Keratinocyte (primary cell): ENCODE measurements at regions not wholly inside any gene's neighbourhood (a gene's known extent, or its start where the extent isn't known, plus 50 kb on each side); places are given as distances from the start of the nearest gene placed in this dataset.

ENCODE experiments used
- DNase-seq: peaks from one replicate; pipeline ENCODE4 v3.0.0-alpha.2; 2011; ENCODE audit warnings: low read depth, missing footprints, low spot score
- FAIRE-seq: peaks from 2 replicates; lab custom pipeline; 2011; peaks lifted over from hg19 to GRCh38; lab: Jason Lieb, UNC
- H2AFZ ChIP-seq: 2 replicates; pipeline ENCODE4 v1.6.0; 2012; ENCODE audit warnings: low read length, control low read depth, inconsistent platforms; ENCODE audit not compliant: control insufficient read depth
- H3K27ac ChIP-seq: 2 replicates; pipeline ENCODE4 v1.5.1; 2011; ENCODE audit warnings: low read length; ENCODE audit not compliant: control insufficient read depth, insufficient read depth
- H3K27me3 ChIP-seq: 3 replicates; pipeline ENCODE4 v1.6.0; 2011; ENCODE audit warnings: low read length; ENCODE audit not compliant: control insufficient read depth, insufficient read depth; ENCODE audit errors: extremely low read depth
- H3K36me3 ChIP-seq, 2 experiments: 2 replicates in 1 of 2; 3 replicates in 1 of 2; pipeline ENCODE4 v1.5.1; 2011; ENCODE audit warnings: low read length in 2 of 2, mild to moderate bottlenecking in 1 of 2; ENCODE audit not compliant: control insufficient read depth in 2 of 2, insufficient read depth in 2 of 2; ENCODE audit errors: extremely low read depth in 1 of 2
- H3K4me1 ChIP-seq: 3 replicates; pipeline ENCODE4 v1.5.1; 2011; ENCODE audit warnings: low read length; ENCODE audit not compliant: control insufficient read depth, insufficient read depth; ENCODE audit errors: extremely low read depth
- H3K4me2 ChIP-seq: 3 replicates; pipeline ENCODE4 v1.6.0; 2011; ENCODE audit warnings: low read depth, low read length; ENCODE audit not compliant: control insufficient read depth, insufficient read depth; ENCODE audit errors: extremely low read depth
- H3K4me3 ChIP-seq, 3 experiments: fragments of 200-600 bp in 1 of 3; sonication (generic) in 1 of 3; 2 replicates in 2 of 3; 3 replicates in 1 of 3; pipeline ENCODE4 v1.5.1; 2011 to 2016; ENCODE audit warnings: low read length in 3 of 3, mild to moderate bottlenecking in 3 of 3, control low read depth in 2 of 3, inconsistent platforms in 1 of 3, low read depth in 1 of 3, mixed read lengths in 1 of 3, mixed run types in 1 of 3, moderate library complexity in 1 of 3; ENCODE audit not compliant: control insufficient read depth in 2 of 3, insufficient read depth in 2 of 3; ENCODE audit errors: extremely low read depth in 1 of 3
- H3K79me2 ChIP-seq: 2 replicates; pipeline ENCODE4 v1.6.0; 2012; ENCODE audit warnings: low read length; ENCODE audit not compliant: control insufficient read depth, insufficient read depth
- H3K9ac ChIP-seq: 3 replicates; pipeline ENCODE4 v1.6.0; 2011; ENCODE audit warnings: low read length; ENCODE audit not compliant: control insufficient read depth, insufficient read depth; ENCODE audit errors: extremely low read depth
- H3K9me1 ChIP-seq: 3 replicates; pipeline ENCODE4 v1.6.0; 2011; ENCODE audit warnings: low read length; ENCODE audit not compliant: control insufficient read depth, insufficient read depth; ENCODE audit errors: extremely low read depth
- H3K9me3 ChIP-seq: 2 replicates; pipeline ENCODE4 v1.5.1; 2012; ENCODE audit warnings: low read depth, low read length; ENCODE audit not compliant: control insufficient read depth
- H4K20me1 ChIP-seq: 3 replicates; pipeline ENCODE4 v1.6.0; 2011; ENCODE audit warnings: low read length; ENCODE audit not compliant: control insufficient read depth, insufficient read depth; ENCODE audit errors: extremely low read depth
- CTCF ChIP-seq, 3 experiments: IDR thresholded peaks in 1 of 3; conservative IDR thresholded peaks in 1 of 3; optimal IDR thresholded peaks in 1 of 3; 2 replicates in 2 of 3; 3 replicates in 1 of 3; pipeline versions ENCODE3 to v1.5.1; 2011; ENCODE audit warnings: low read length in 3 of 3, mild to moderate bottlenecking in 3 of 3, moderate library complexity in 2 of 3, control low read depth in 1 of 3, inconsistent platforms in 1 of 3; ENCODE audit not compliant: insufficient read depth in 2 of 3; ENCODE audit errors: extremely low read depth in 1 of 3
- EZH2 ChIP-seq: IDR thresholded peaks from one replicate; pipeline ENCODE4 v1.6.1; 2012; ENCODE audit warnings: inconsistent platforms, mild to moderate bottlenecking, low read length, moderate library complexity
- dilution Hi-C: fragments of 300-500 bp; cut with MboI; formaldehyde crosslinking; loops from one replicate; pipeline ENCODE4 v1.7.0; 2020; ENCODE audit warnings: low sequenced_read_pairs; ENCODE audit not compliant: extremely low pct_ligation_motif_present

- DNase-seq (no peak), FAIRE-seq (no peak)
- no peaks in the 10 kb centered on the region for H3K79me2 ChIP-seq
- no peaks in the 10 kb centered on the region for H3K36me3 ChIP-seq
- no peak for TF ChIP-seq EZH2
- TF ChIP-seq CTCF (optimal IDR thresholded peaks at IDR 0.05 in 1 of 3, IDR thresholded peaks at IDR 0.05 in 1 of 3, conservative IDR thresholded peaks at IDR 0.05 in 1 of 3; ENCODE audit: extremely low read depth in 1 of 3, insufficient read depth in 2 of 3, low read length in 3 of 3), result no peak
- H4K20me1 ChIP-seq, result no peaks in the 10 kb centered on the region
- H3K27me3 ChIP-seq, result no peaks in the 10 kb centered on the region
- H3K4me1 ChIP-seq, result peaks cover 19% of the 10 kb centered on the region
- no peaks in the 10 kb centered on the region for H3K9me3 ChIP-seq
- no peak overlapping the region for H3K27ac ChIP-seq
- H3K9me1 ChIP-seq, result no peaks in the 10 kb centered on the region
- H2AFZ ChIP-seq, result no peak overlapping the region
- no peak overlapping the region for H3K4me3 ChIP-seq
- no peak overlapping the region for H3K9ac ChIP-seq
- dilution Hi-C loops, result no loop called here
- H3K4me2 ChIP-seq, result no peak overlapping the region
These were observed 710.0 kb downstream of the SLITRK6 start for GRCh38 chr13:85089186-85089585.

GRCh38 chr13:85080691-85081090, 718.5 kb downstream of the SLITRK6 start:
- no peak overlapping the region for H3K27ac ChIP-seq
- no peaks in the 10 kb centered on the region for H4K20me1 ChIP-seq
- no peaks in the 10 kb centered on the region for H3K27me3 ChIP-seq
- no peak overlapping the region for H3K4me3 ChIP-seq
- dilution Hi-C loops, result no loop called here
- TF ChIP-seq CTCF (optimal IDR thresholded peaks at IDR 0.05 in 1 of 3, IDR thresholded peaks at IDR 0.05 in 1 of 3, conservative IDR thresholded peaks at IDR 0.05 in 1 of 3; ENCODE audit: extremely low read depth in 1 of 3, insufficient read depth in 2 of 3, low read length in 3 of 3) (no peak), EZH2 (no peak)
- DNase-seq (no peak), FAIRE-seq (no peak)
- no peaks in the 10 kb centered on the region for H3K9me1 ChIP-seq
- no peaks in the 10 kb centered on the region for H3K9me3 ChIP-seq
- no peaks in the 10 kb centered on the region for H3K79me2 ChIP-seq
- H2AFZ ChIP-seq, result no peak overlapping the region
- no peaks in the 10 kb centered on the region for H3K4me1 ChIP-seq
- no peaks in the 10 kb centered on the region for H3K36me3 ChIP-seq
- no peak overlapping the region for H3K9ac ChIP-seq
- no peak overlapping the region for H3K4me2 ChIP-seq
